ENCODE measurements at regions not wholly inside any gene's neighbourhood (a gene's known extent, or its start where the extent isn't known, plus 50 kb on each side); places are given as distances from the start of the nearest gene placed in this dataset.
"Not testable (repeated sequence)": the region's sequence is repeated elsewhere in the genome, so short reads cannot be mapped to it uniquely, and the experiment has no call there.

DNA sequence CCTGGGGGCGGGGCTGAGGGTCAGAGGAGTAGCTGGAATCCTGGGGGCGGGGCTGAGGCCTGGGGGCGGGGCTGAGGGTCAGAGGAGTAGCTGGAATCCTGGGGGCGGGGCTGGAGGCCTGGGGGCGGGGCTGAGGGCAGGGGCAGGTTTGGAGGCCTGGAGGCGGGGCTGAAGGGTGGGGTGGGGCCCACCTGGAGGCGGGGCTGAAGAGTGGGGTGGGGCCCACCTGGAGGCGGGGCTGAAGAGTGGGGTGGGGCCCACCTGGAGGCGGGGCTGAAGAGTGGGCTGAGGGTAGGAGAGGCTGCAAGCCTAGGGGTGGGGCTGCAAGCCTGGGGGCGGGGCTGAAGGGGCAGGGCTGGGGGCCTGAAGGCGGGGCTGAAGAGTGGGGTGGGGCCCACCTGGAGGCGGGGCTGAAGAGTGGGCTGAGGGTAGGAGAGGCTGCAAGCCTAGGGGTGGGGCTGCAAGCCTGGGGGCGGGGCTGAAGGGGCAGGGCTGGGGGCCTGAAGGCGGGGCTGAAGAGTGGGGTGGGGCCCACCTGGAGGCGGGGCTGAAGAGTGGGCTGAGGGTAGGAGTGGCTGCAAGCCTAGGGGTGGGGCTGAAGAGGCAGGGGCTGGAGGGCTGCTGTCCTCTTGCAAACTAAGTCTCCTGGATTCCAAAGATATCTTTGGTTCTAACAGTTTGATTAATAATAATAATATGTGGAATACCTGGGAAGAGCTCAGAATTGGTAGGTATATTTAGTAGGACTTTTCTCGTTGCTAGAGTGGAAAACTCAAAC, 1329.7 kb downstream of the BRD1 start:
- DNase-seq (ENCODE audit: low read depth in 4 of 4, low spot score in 2 of 4): not testable (repeated sequence)

GRCh38 chr22:48496987-48497650, 1330.6 kb downstream of the BRD1 start:
- DNase-seq (ENCODE audit: low read depth in 4 of 4, low spot score in 2 of 4): no peak

DNA sequence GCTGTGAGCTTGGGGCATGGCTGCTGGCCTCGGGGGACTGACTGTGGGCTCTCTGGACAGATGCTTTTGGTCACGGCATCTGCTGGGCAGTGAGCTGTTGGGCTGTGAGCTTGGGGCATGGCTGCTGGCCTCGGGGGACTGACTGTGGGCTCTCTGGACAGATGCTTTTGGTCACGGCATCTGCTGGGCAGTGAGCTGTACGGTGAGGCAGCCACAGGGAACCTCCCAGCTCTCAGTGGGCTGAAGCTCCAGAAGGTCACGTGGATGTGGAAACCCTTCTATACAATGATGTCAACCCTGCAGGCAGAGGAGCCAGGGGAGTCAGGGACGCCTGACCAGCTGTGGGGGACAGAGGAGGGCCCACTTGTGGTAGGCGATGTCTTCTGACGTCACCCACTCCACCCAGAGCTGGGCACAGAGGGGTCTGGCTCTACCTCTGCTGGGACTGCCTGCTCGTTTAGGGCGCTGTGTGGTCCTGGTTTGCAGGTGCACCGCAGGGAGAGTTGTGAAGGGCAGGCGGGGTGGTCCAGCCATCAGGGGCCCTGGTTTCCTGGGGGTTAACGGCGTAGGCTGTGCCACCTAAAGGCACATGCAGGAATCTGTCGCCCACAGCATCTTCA, 1331.3 kb downstream of the BRD1 start:
- no peak for DNase-seq (ENCODE audit: low read depth in 4 of 4, low spot score in 2 of 4)

DNA sequence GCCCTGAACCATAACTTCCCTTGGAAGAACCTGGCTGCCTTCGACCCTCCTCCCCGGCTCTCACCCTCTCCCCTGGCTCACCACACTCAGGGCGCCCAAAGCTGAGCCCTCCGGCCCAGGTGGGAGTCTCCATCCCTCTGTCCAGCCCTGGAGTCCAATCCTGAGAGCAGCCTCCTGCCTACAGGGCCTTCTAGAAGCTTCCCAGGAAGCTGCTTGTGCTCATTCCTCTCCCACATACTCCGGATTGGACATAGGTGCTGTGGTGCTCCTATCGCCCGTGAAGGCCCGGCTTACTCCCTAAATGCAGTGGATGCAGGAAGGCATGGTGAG, 1332.0 kb downstream of the BRD1 start:
- DNase-seq (ENCODE audit: low read depth in 4 of 4, low spot score in 2 of 4): no peak

GRCh38 chr22:48494968-48495750, 1332.5 kb downstream of the BRD1 start:
- no peak for DNase-seq (ENCODE audit: low read depth in 4 of 4, low spot score in 2 of 4)

- DNase-seq (ENCODE audit: low read depth in 4 of 4, low spot score in 2 of 4): no peak
These were observed 1333.3 kb downstream of the BRD1 start for GRCh38 chr22:48494256-48494967.

- no peak for DNase-seq (ENCODE audit: low read depth in 4 of 4, low spot score in 2 of 4)
These were observed 1333.9 kb downstream of the BRD1 start for GRCh38 chr22:48493733-48494132.

GRCh38 chr22:48492366-48493320, 1335.0 kb downstream of the BRD1 start:
- DNase-seq (ENCODE audit: low read depth in 4 of 4, low spot score in 2 of 4): peak in 3 of 4 donors; percentile 47 to 76 (median 59)

DNA sequence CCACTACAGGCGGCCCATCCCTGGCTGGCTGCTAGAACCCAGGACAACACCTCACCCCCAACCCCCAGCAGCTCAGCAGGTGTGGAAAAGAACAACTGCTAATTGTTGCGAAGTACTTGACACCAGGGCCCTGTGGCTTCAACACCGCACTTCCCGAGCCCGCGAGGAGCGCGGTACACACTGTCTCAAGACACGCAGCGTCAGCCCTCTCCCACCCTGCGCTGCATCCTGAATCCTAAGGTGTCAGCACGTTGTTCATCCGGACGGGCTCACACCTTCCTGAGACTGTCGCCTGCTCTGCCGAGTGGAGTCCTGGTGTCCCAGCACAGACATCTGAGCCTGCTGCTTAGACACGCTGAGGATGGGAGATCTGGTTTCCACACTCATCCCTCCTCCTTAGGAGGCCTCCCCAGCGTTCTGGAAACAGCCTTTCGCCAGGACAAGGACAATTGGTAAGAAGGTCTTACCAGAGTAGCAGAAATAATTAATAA, 1336.2 kb downstream of the BRD1 start:
- DNase-seq (ENCODE audit: low read depth in 4 of 4, low spot score in 2 of 4): no peak

GRCh38 chr22:48490500-48491411, 1336.9 kb downstream of the BRD1 start:
- no peak for DNase-seq (ENCODE audit: low read depth in 4 of 4, low spot score in 2 of 4)

GRCh38 chr22:48489551-48490499, 1337.8 kb downstream of the BRD1 start:
- DNase-seq (ENCODE audit: low read depth in 4 of 4, low spot score in 2 of 4): no peak

DNA sequence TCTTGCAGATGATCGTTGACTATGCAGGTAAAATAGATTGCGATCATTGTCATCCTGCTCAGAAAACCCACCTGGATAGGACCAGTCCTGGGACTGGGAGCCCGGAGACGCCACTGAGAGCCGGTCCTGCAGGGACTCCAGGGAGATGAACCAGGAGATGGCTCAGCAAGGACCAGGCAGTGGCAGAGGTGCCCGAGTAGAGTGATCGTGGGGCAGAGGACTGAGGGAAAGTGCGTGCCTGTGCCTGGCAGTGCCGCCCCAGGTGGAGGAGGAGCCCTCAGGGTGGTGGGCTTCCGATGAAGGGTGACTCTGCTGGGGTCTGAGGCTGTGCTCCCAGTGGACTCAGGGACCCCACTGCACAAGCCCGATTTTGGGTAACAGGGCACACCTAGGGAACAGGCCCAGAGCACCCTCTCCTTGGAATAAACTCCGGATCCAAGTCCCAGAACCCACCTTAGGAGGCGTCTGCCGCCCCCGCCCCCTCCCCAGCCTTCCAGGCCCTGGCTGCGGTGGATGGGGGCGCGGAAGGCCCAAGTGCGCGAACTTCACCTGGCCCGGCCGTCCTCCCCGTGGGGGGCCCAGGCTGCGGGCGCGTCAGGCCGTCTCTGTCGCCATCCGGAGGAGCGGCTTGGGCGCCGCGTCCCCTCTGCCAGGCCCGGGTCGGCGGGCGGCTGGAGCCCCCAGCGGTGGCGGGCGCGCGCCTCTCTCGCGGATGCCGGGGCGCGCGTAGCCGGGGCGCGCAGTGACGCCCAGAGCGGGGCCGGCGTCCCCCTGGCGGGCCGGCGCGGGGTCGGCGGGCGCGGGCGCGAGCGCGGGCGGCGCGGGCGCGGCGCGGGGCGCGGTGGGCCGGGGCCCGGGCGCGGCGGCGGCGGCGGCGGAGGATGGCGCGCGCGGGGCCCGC, 1338.8 kb downstream of the BRD1 start:
- no peak for DNase-seq (ENCODE audit: low read depth in 4 of 4, low spot score in 2 of 4)

- DNase-seq (ENCODE audit: low read depth in 4 of 4, low spot score in 2 of 4): no peak
These were observed 1339.5 kb downstream of the BRD1 start for GRCh38 chr22:48488149-48488551.

GRCh38 chr22:48486558-48486957, 1341.1 kb downstream of the BRD1 start:
- no peak for DNase-seq (ENCODE audit: low read depth in 4 of 4, low spot score in 2 of 4)

DNA sequence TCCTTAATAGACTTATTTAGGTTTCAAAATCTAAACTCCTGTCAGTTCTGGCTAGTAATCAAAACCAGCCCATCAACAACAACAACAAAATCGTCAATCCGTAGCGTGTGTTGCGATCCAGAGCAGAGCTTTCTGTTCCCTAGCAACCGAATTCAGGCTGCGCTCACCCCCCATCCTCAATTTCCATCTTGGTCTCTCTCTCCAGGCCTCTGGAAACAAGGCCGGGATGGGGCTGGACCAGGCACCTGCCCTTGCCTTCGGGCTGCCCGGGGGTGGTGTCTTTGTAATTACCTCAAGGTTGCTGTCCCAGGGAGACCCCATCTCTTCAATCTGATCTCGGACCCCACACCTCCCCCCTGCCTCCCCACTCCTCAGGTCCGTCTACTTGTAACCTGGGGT, 1341.5 kb downstream of the BRD1 start:
- no peak for DNase-seq (ENCODE audit: low read depth in 4 of 4, low spot score in 2 of 4)

All from left renal cortex interstitium (tissue), 4 donors.